ENCODE measurements at regions not wholly inside any gene's neighbourhood (a gene's known extent, or its start where the extent isn't known, plus 50 kb on each side); places are given as distances from the start of the nearest gene placed in this dataset.

DNA sequence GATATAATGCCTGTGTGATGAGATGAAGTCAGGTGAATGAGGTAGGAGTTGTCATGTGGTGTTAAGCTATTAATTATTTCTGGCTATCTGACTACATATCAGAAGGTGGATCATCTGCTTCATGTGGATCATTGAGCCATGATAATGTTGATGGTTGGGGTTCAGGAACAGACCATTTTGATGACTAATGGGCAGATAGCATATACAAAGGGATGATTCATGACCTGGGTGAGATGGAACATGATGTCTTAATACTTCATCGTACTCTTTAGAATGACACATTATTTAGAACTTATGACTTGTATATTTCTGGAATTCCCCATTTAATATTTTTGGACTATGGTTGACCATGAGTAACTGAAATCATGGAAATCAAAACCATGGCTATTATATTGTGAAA, 155.1 kb downstream of the OR13A1 start:
- TF ChIP-seq CTCF (IDR thresholded peaks at IDR 0.05) (no peak), POLR2A (IDR thresholded peaks at IDR 0.05) (no peak)
